ENCODE measurements at regions not wholly inside any gene's neighbourhood (a gene's known extent, or its start where the extent isn't known, plus 50 kb on each side); places are given as distances from the start of the nearest gene placed in this dataset.

- no peak for DNase-seq (ENCODE audit: low read depth)
These were observed 294.4 kb upstream of the CDH4 start for GRCh38 chr20:60957621-60958020.

- DNase-seq (ENCODE audit: low read depth), result no peak
These were observed 292.1 kb upstream of the CDH4 start for GRCh38 chr20:60959971-60960370.

- DNase-seq (ENCODE audit: low read depth), result no peak
These were observed 291.6 kb upstream of the CDH4 start for GRCh38 chr20:60960500-60960899.

GRCh38 chr20:60961551-60961950 is 290.5 kb upstream of the CDH4 start:
- DNase-seq (ENCODE audit: low read depth), result no peak

- DNase-seq (ENCODE audit: low read depth), result no peak
These were observed 289.6 kb upstream of the CDH4 start for GRCh38 chr20:60962367-60963045.

- no peak for DNase-seq (ENCODE audit: low read depth)
These were observed 288.9 kb upstream of the CDH4 start for GRCh38 chr20:60963146-60963545.

- no peak for DNase-seq (ENCODE audit: low read depth)
These were observed 287.1 kb upstream of the CDH4 start for GRCh38 chr20:60964911-60965310.

GRCh38 chr20:60966031-60966430 is 286.0 kb upstream of the CDH4 start:
- DNase-seq (ENCODE audit: low read depth), result no peak

GRCh38 chr20:60966766-60967165 is 285.3 kb upstream of the CDH4 start:
- no peak for DNase-seq (ENCODE audit: low read depth)

GRCh38 chr20:60967431-60968316 is 284.4 kb upstream of the CDH4 start:
- DNase-seq (ENCODE audit: low read depth), result no peak

- no peak for DNase-seq (ENCODE audit: low read depth)
These were observed 283.0 kb upstream of the CDH4 start for GRCh38 chr20:60968853-60969720.

GRCh38 chr20:60970601-60971000 is 281.5 kb upstream of the CDH4 start:
- no peak for DNase-seq (ENCODE audit: low read depth)

- DNase-seq (ENCODE audit: low read depth), result no peak
These were observed 278.0 kb upstream of the CDH4 start for GRCh38 chr20:60974022-60974421.

- no peak for DNase-seq (ENCODE audit: low read depth)
These were observed 277.6 kb upstream of the CDH4 start for GRCh38 chr20:60974441-60974945.

- DNase-seq (ENCODE audit: low read depth), result no peak
These were observed 275.9 kb upstream of the CDH4 start for GRCh38 chr20:60976139-60976538.

- DNase-seq (ENCODE audit: low read depth), result no peak
These were observed 275.1 kb upstream of the CDH4 start for GRCh38 chr20:60976913-60977312.

GRCh38 chr20:60977901-60978300 is 274.2 kb upstream of the CDH4 start:
- DNase-seq (ENCODE audit: low read depth), result no peak

GRCh38 chr20:60984666-60985065 is 267.4 kb upstream of the CDH4 start:
- no peak for DNase-seq (ENCODE audit: low read depth)

- DNase-seq (ENCODE audit: low read depth), result no peak
These were observed 265.4 kb upstream of the CDH4 start for GRCh38 chr20:60986506-60987156.

GRCh38 chr20:60990061-60990460 is 262.0 kb upstream of the CDH4 start:
- no peak for DNase-seq (ENCODE audit: low read depth)

- no peak for DNase-seq (ENCODE audit: low read depth)
These were observed 261.4 kb upstream of the CDH4 start for GRCh38 chr20:60990643-60991042.

Data from T follicular helper cell (primary cell).